HuH-7.5 (cell line): ENCODE measurements at regions not wholly inside any gene's neighbourhood (a gene's known extent, or its start where the extent isn't known, plus 50 kb on each side); places are given as distances from the start of the nearest gene placed in this dataset.
"Not testable (repeated sequence)": the region's sequence is repeated elsewhere in the genome, so short reads cannot be mapped to it uniquely, and the experiment has no call there.

Source experiments
- DNase-seq: peaks from one replicate; pipeline ENCODE4 v3.0.0; 2011; ENCODE audit warnings: low spot score

DNA sequence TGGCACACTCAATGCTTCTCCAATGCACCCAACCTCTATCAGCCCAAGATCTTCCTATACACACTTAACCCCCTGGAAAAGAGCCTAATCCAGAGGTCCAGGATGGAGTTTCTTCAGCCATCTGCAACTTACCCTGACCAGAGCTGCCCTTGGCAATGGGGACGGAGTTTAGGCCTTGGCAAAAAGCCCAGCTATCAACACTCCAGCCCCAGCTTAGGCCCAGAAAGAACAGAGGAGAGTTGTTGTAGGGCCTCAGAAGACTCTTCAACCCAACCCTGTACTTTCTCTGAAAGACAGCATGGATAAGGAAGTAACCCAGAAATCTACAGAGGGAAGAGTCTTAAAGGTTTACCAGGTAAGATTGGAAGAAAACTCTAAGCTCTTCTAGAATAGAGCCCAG is 219.3 kb upstream of the PELI2 start:
- DNase-seq: no peak

DNA sequence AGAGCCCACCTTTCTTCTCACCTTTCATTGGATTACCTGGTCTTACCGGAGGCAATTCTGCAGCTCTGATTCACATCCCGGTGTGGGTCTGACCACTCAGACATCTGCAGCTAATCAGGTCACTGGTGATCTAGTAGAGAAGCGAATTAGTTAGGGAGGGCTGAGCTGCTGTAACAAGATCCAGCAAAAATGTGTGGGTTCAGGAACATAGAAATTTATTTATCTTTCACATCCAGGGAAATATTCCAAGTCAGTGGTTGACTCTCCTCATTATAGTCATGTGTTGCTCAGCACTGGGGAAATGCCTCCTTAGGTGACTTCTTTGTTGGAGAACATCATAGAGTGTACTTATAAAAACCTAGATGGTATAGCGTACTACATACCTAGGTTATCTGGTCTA is 218.7 kb upstream of the PELI2 start:
- no peak for DNase-seq

DNA sequence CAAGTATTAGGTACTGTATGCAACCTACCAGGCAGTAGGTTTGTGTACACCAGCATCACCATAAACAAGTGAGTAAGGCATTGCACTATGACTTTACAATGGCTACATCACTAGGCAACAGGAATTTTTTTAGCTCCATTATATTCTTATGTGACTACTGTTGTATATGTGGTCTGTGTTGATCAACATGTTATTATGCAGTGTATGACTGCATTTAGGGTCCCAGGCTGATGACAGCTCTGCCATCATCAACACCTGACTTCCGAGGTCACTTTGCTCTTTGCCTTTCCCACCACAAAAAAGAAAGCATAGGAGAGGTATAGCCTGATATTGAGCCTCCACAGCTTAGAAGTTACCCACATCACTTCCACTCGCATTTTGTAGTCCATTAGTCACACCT is 217.5 kb upstream of the PELI2 start:
- no peak for DNase-seq

DNA sequence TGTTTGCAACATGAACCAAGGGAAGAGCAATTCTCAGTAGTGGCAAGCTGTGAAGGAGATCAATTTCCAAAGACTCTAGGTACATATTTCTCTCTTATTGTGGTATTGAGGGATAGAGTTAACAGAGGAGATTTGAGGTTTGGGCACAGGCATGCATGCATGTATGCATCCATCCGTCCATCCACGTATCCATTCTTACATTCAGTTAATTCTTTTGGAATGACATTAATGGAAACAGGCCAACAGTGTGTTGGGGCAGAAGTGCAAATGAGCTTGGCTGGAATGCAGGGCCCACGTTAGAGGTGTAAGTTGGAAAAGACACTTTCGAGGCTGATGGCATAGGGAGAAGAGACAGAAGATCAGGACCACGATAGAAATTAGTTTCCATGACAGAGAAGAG is 216.9 kb upstream of the PELI2 start:
- no peak for DNase-seq

DNA sequence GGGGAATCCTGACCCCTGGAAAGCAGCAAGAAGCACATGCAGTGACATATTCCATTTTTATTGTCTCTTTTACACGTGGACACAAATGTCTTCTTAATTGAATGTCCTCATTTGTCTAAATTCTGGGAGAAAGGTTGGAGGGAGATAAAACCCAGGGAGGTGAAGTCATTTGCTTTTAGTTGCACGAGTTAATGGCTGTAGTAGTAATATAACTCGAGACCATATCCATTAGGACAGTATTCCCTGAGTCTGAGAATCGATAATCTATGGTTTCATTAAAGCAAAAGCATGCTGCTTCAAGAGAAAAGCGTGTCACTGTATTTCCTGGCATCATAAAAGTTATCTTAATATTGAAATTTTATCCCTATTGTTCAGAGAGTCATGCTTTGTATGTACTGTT is 216.0 kb upstream of the PELI2 start:
- no peak for DNase-seq

DNA sequence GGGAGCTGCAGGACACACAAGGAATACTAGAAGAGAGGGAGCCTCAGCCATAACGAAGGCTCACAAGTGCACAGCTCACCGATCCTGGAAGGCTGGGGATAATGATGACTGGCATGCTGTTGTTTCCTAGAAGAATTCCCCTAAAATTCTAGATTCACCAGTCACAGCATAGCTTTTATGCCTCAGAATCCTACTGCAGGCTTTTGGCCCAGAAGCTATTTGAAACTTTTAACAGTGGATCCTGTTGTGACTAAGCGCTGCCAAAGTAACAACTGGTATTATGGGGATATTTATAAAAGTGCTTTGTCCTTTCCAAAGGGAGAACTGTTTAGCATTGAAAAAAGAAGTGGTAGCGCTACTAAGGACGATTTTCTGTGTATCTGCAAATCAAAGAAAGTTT is 214.1 kb upstream of the PELI2 start:
- no peak for DNase-seq

DNA sequence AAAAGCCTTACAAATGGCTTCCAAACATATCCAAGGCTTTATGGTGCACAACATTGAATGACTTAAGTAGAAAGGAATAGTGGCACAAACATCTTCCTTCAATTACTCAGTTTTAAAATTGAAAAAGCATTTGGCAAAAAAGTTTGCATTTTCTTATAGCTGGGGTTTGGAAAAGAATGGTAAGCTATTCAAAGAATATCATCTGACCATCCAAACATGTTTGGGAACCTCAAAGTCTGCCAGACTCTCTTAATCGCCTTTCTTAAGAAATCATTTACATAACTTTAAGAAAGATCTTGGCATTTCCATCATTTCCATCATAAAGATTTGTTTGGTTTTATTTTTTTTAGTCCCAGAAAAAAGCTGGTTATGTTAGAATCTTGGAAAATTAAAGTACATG is 210.1 kb upstream of the PELI2 start:
- DNase-seq: no peak

DNA sequence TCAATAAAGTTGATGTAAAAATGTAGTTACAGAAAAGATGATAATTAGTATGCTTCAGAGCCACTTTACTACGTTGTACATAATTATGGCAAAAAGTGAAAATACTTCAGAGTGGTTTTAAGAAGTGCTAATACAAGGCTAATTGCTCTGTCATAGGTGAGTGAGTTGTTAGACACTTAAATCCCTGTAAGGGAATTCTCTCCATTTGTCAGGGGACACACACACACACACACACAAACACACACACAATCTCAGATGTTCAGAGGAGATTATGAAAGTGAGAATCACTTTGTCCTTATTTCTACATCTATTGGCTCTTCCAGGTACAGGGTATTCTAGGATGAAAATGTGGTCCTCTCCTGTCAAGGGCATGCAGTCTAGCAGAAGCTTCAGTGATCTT is 208.3 kb upstream of the PELI2 start:
- no peak for DNase-seq

DNA sequence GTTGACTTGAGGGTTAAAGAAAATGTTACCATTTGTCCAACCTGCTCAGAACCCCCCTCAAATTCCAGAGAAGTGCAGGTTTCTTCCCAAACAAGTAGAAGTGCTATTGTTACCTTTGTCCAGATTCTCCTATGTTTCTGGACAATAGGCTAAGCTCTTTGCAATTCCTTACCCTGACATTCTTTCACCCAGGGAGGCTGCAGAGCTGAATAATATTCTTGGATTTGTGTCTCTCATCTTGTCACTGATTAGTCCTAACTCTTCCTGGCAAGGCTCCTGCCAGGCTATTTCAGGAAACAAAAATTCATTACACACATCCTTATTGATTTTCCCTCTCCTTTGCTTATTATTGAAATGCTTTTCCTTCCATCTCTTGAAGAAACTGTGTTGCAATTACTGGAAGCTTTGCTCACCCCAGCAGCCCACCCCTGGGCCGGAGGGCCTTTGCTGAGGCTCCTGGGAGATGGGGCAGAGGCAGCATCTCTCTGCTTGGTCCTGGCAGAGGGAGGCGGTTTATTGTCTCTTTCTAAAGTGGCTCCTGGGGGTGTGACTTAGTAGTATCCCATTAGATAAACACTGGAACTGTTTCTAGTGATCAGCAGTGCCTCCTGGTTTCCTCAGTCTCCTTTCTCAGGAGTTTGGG is 207.5 kb upstream of the PELI2 start:
- no peak for DNase-seq

DNA sequence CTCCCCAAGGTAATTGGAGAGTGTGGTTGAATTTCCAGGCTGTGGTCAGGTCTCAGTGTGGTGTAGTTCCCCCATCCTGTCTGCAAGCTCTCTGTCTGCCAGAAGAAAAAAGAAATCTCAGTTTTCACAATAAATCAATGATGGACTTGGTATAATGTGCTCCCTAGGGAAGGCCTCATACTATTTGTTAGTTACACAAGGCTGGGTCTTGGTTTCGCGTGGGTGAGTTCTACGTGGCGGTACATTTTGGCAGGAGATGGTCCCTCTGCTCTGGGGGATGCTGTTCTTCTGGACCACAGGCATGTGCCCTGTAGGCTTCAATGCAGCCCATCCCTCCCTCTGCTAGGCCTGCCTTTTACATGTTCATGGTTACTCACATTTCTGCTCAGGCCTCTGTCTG is 206.4 kb upstream of the PELI2 start:
- DNase-seq: no peak

DNA sequence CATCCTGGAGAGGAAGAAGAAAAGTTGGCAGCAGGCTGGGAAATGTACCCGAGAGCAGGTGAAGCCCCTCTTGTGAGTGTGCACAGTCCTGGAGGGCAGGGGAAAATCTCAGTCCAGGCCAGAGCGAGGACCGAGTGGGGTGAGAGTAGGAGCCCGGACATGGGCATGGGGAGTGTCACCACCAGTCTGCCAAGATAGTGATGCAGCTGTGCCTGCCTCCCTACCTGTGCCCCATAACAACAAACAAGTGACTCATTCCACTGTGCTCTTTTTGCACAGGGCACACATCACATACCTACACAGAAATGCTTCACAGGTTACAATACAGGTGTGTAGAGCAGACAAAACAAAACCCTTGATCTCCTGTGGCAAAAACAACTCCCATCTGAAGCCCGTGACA is 205.9 kb upstream of the PELI2 start:
- no peak for DNase-seq

DNA sequence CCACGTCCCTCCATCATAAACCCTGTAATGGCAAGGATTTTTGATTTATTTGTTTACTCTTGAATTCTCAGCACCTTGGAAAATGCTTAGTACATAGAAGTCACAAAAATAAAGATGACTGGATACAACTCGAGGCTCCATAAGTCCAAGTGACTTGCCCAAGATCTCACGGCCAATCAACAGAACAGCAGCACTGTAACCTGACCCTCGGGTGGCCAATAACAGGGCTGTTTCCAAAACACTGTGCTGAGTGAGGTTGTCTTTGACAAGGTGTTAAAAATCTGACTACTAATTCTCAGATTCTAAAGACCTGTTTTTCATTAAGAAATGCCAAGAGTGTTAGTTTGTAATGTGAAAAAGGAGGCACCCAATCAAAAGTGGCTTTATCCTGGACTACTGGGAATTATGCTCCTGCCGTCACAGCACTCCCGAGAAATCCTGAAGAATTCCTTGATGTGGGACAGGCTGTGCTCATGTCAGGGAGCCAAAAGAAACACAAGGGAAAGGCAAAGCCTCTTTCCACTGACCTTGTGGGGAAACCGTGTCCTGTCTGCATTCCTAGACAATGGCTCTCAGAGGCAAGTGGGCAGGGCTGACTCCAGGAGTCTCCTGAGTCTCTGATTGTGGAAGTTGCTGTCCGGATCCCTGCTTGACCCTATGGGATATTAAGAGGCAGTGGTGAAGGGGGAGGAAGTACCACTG is 204.7 kb upstream of the PELI2 start:
- DNase-seq: no peak

DNA sequence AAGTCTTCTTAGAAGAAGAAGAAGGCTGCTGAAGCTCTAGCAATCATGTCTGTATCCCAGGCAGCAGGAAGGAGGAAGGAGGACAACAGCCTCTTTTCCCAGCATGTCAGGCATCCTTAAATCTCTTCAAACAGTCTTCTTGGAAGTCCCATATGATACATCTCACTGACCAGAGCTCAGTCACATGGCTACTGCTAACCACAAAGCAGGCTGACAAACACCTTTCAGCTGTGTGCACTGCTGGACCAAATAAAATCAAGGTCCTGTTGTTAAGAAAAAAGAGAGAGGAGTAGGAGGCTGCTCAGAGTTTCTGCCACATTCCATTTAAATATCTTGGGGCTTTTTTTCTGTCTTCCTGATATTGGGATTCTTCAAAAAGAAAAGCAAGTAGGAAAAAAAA is 203.4 kb upstream of the PELI2 start:
- no peak for DNase-seq

DNA sequence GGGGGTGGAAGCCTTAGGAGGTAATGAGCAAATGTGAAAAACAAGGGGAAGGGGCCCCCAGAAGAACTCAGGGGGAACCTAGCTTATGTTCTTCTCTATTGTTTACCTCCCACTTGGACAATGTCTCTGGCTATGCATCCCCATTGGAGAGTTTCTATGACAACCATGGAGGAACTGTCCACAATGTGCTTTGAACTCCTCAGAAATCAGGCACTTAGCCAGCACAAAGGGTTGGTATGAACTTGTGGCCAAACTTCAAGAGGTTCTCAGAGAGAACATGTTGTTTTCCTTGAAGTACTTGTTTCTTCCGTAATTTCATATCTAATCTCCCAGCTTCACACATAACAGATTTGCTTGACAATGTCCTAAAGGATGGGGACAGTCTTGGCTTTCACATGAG is 202.8 kb upstream of the PELI2 start:
- DNase-seq: no peak

DNA sequence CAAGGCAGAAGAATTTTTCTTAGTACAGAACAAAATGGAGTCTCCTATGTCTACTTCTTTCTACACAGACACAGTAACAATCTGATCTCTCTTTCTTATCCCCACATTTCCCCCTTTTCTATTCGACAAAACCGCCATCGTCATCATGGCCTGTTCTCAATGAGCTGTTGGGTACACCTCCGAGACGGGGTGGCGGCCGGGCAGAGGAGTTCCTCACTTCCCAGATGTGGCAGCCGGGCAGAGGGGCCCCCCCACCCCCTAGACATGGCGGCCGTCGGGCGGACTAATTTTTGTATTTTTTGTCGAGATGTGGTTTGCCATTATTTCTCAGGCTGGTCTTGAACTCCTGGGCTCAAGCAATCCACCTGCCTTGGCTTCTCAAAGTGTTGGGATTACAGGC is 198.4 kb upstream of the PELI2 start:
- DNase-seq: not testable (repeated sequence)

DNA sequence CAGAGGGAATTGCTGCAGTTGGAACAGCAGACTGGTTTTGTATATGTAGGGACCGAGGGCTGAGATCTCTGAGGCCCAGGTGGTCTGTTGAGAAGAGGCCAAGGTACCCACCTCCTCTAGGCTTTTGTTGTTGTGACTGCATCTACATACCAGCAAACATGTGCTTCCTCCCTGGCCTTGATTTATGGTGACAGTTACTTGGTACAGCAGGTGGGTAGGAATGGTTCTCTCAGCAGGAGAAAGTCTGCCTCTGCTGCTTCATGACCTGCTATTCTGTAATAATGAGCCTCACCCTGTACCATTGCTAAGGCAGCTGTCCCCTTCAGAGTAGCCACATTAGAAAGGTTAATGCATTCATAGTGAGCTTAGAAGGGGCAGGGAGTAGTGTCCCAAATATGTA is 196.7 kb upstream of the PELI2 start:
- no peak for DNase-seq

DNA sequence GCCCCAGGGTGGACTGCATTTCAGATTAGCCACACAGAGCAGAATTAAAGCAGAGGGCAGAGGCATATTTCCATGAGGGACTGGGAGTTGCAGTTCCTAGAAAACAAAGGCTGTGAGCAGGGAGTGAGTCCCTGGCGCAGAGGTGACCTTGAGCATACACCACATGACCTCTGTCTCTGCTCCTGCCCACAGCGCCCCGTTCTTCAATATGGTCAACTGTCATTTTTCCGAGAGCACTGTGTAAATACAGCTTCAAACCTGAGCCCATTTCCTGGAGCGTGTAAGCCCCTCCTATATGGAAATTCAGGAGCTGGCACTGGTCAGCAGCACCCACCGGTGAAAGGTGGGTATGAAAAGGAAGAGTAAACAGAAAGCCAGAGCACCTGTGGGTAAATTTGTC is 192.2 kb upstream of the PELI2 start:
- peak; percentile 16 for DNase-seq

DNA sequence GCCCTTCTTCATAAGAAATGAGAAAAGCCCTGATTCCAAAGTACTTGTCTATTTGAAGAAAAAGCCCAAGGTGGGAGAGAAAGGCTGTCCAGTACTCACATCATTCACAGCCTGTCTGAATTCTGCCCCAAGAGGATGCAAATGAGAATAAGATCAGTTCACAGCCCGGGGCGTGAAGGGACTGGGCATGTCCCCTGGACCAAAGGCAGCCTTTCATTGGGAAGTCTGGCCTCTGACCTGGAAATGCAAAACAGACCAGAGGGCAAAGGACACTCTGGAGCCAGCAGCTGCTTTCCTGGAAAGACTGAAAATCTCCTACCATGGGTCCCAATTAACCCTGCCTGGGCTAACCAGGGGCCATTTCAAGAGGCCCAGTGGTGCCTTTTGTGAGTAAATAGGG is 191.2 kb upstream of the PELI2 start:
- DNase-seq: no peak

DNA sequence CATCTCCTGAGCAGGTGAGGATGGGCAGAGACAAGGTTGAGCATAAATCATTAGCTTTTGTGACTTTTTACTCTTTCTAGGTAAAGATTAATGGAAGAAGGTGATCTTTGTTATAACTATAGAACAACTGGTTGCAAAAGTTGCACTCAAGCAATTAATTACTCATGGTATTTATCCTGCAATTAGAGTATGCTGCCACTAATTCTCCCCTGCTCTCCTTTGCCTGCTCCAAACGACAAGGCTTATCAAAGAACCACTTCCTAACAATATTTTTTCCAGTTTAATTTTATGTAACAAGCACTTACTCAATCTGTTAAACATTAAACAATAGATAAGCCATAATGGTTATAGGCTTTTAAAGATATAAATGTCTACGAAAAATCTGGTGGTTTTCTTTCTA is 189.9 kb upstream of the PELI2 start:
- DNase-seq: no peak

DNA sequence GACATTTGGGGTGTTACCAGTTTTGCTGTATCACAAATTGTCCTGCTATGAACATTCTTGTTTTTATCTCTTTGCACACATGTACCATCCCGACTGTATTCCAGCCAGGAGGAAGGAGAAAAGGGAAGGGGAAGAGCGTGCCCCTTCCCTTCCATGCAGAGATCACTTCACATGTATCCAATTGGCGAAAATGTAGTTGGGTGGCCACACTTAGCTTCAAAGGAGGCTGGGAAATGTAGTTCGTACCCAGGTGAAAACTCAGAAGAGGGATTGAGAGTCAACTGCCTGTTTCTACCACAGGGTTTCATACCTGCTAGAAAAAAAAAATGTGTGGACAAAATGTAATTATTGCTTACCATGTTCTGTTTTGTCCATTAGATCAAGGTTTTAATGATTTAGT is 189.1 kb upstream of the PELI2 start:
- no peak for DNase-seq

DNA sequence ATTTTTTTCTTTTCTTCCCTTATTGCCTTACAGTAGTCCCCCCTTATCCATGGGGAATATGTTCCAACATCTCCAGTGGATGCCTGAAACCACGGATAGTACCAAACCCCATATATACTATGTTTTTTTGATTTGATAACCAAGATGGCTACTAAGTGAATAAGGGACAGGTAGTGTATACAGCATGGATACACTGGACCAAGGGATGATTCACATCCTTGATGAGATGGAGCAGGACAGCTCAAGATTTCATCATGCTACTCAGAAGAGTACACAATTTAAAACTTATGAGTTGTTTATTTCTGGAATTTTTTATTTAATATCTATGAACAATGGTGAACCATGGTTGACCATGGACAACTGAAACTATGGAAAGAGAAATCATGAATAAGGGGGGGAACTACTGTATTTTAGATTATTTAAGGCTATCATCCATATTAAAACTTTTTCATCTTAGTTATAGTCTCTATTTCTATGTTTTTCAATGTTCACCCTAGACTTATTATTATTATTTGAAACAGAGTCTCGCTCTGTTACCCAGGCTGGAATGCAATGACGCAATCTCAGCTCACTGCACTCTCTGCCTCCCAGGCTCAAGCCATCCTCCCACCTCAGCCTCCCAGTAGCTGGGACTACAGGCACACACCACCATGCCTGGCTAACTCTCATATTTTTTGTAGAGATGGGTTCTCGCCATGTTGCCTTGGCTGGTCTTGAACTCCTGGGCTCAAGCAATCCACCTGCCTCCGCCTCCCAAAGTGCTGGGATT is 188.0 kb upstream of the PELI2 start:
- no peak for DNase-seq

DNA sequence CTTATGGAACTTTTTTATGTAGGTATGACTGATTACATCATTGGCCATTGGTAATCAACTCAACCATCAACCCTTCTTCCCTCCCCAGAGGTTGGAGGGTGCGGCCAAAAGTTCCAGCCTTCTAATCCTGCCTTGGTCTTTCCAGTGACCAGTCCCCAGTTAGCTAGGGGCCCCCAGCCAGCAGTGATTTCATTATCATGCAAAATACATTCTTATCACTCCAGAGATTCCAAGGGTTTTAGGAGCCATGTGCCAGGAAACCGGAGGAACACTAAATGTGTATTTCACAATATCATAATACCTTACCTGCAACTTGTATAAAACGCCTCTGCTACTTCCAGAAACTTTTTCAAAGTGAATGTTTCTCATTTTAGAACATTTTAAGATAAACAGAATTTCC is 181.5 kb upstream of the PELI2 start:
- no peak for DNase-seq

DNA sequence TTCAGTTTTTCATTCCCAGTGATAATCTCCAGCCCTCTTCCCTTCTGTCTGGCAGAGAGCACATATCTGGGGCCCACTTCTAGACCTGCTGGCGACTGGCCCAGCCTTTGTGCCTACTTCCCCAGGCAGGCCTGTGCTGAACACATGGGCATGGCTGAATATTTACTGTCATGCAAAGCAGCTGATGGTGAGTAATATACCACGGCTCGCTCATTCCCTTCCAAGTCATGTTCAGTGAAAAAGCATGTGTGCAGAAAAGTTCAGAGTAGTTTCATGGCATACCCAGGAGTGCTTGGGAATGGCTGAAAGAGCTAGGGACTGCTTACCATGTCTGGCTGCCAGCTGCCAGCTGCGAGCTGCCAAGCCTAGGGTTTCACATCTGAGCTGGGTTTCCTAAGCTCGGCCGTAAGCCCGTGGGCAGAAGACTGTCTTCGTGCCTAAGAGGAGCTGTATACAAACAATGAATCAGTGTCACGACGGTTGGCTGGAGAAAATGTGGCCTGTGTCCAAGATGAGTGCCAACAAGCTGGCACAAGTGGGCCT is 179.9 kb upstream of the PELI2 start:
- no peak for DNase-seq
